Liver (tissue), 8 donors: ENCODE measurements at regions not wholly inside any gene's neighbourhood (a gene's known extent, or its start where the extent isn't known, plus 50 kb on each side); places are given as distances from the start of the nearest gene placed in this dataset.

Experiments
- DNase-seq: peaks from one replicate; pipeline ENCODE4 v3.0.0-alpha.2; 2017; ENCODE audit warnings: low spot score
- H3K27ac ChIP-seq, 2 donors: one replicate each; pipeline ENCODE4 v1.7.0; 2013; ENCODE audit warnings: inconsistent platforms in 2 of 2, low read length in 2 of 2, control low read depth in 1 of 2, low read depth in 1 of 2, mild to moderate bottlenecking in 1 of 2
- H3K27me3 ChIP-seq, 4 donors: one replicate each; pipeline versions ENCODE4 v1.6.1 to v1.7.0; 2013; ENCODE audit warnings: low read length in 3 of 4, inconsistent platforms in 1 of 4, mild to moderate bottlenecking in 1 of 4, moderate library complexity in 1 of 4; ENCODE audit not compliant: control insufficient read depth in 4 of 4, insufficient read depth in 4 of 4
- H3K36me3 ChIP-seq, 4 donors: one replicate each; pipeline versions ENCODE4 v1.6.1 to v1.7.0; 2013; ENCODE audit warnings: low read length in 3 of 4, mild to moderate bottlenecking in 3 of 4, low read depth in 1 of 4, moderate library complexity in 1 of 4; ENCODE audit not compliant: control insufficient read depth in 4 of 4, insufficient read depth in 3 of 4
- H3K4me1 ChIP-seq, 4 donors: one replicate each; pipeline versions ENCODE4 v1.6.1 to v1.7.0; 2013; ENCODE audit warnings: low read length in 3 of 4, mild to moderate bottlenecking in 3 of 4, moderate library complexity in 1 of 4; ENCODE audit not compliant: control insufficient read depth in 4 of 4, insufficient read depth in 4 of 4
- H3K4me3 ChIP-seq, 3 donors: one replicate each; pipeline versions ENCODE4 v1.6.1 to v1.7.0; 2013; ENCODE audit warnings: low read length in 3 of 3, control low read depth in 1 of 3, low read depth in 1 of 3, mild to moderate bottlenecking in 1 of 3
- H3K9ac ChIP-seq, 2 donors: one replicate each; pipeline ENCODE4 v1.7.0; 2013; ENCODE audit warnings: low read length in 2 of 2, mild to moderate bottlenecking in 2 of 2, moderate library complexity in 2 of 2, control low read depth in 1 of 2, low read depth in 1 of 2
- H3K9me3 ChIP-seq, 4 donors: one replicate each; pipeline versions ENCODE4 v1.6.1 to v1.7.0; 2013; ENCODE audit warnings: low read length in 3 of 4; ENCODE audit not compliant: control insufficient read depth in 4 of 4
- ATF3 ChIP-seq: IDR thresholded peaks from 2 replicates; pipeline ENCODE4 v1.6.1; 2016; ENCODE audit warnings: antibody characterized with exemption
- CTCF ChIP-seq: fragments of 150-350 bp; IDR thresholded peaks from 2 replicates; pipeline ENCODE4 v1.5.1; 2017; ENCODE audit warnings: improper control_type of control experiment, low read depth, low read length; ENCODE audit not compliant: missing input control
- EGR1 ChIP-seq, 2 donors: IDR thresholded peaks; 2 replicates each; pipeline ENCODE4 v1.6.1; 2016 to 2018; ENCODE audit warnings: antibody characterized with exemption in 2 of 2, low read depth in 2 of 2
- FOXA1 ChIP-seq: IDR thresholded peaks from 2 replicates; pipeline ENCODE4 v1.6.1; 2016; ENCODE audit warnings: antibody characterized with exemption
- FOXA2 ChIP-seq: IDR thresholded peaks from 2 replicates; pipeline ENCODE4 v1.6.1; 2016; ENCODE audit warnings: antibody characterized with exemption
- HNF4A ChIP-seq, 2 donors: conservative IDR thresholded peaks; 2 replicates each; pipeline ENCODE4 v1.6.1; 2016; ENCODE audit warnings: antibody characterized with exemption in 2 of 2, mild to moderate bottlenecking in 2 of 2
- HNF4G ChIP-seq: IDR thresholded peaks from 2 replicates; pipeline ENCODE4 v1.6.1; 2016; ENCODE audit warnings: antibody characterized with exemption
- JUND ChIP-seq, 2 donors: IDR thresholded peaks; 2 replicates each; pipeline ENCODE4 v1.6.1; 2016; ENCODE audit warnings: antibody characterized with exemption in 2 of 2
- NR2F2 ChIP-seq: IDR thresholded peaks from 2 replicates; pipeline ENCODE4 v1.6.1; 2016; ENCODE audit warnings: antibody characterized with exemption
- RAD21 ChIP-seq, 2 donors: IDR thresholded peaks; 2 replicates each; pipeline ENCODE4 v1.6.1; 2016; ENCODE audit warnings: antibody characterized with exemption in 2 of 2, mild to moderate bottlenecking in 2 of 2
- REST ChIP-seq: IDR thresholded peaks from 2 replicates; pipeline ENCODE4 v1.6.1; 2016; ENCODE audit warnings: antibody characterized with exemption, mild to moderate bottlenecking
- RXRA ChIP-seq, 2 donors: IDR thresholded peaks; 2 replicates each; pipeline ENCODE4 v1.6.1; 2017 to 2018; ENCODE audit warnings: antibody characterized with exemption in 2 of 2, mild to moderate bottlenecking in 1 of 2
- TAF1 ChIP-seq: conservative IDR thresholded peaks from 2 replicates; pipeline ENCODE4 v1.6.1; 2016; ENCODE audit warnings: antibody characterized with exemption, mild to moderate bottlenecking
- YY1 ChIP-seq: IDR thresholded peaks from 2 replicates; pipeline ENCODE4 v1.6.1; 2016; ENCODE audit warnings: antibody characterized with exemption, mild to moderate bottlenecking
- ZBTB33 ChIP-seq: IDR thresholded peaks from 2 replicates; pipeline ENCODE4 v1.6.1; 2016; ENCODE audit warnings: antibody characterized with exemption
- WGBS: extraction: QIAGEN DNeasy Blood & Tissue Kit; methylation state at CpG from one replicate; pipeline ENCODE4 v1.1.7; 2013; 5-methylcytosine and 5-hydroxymethylcytosine counted together
- donor health status: healthy.
- donor health status: healthy.
- donor health status: healthy.
- donor health status: healthy.
- donor health status: healthy.

- Histone ChIP-seq H3K27ac (no peak overlapping the region), H3K4me1 (no peaks in the 10 kb centered on the region), H3K27me3 (no peaks in the 10 kb centered on the region), H3K36me3 (no peaks in the 10 kb centered on the region), H3K9ac (no peak overlapping the region), H3K4me3 (no peak overlapping the region), H3K9me3 (no peaks in the 10 kb centered on the region)
- TF ChIP-seq TAF1 (no peak), FOXA2 (no peak), NR2F2 (no peak), ATF3 (no peak), CTCF (no peak), HNF4G (no peak), EGR1 (IDR thresholded peaks at IDR 0.05; ENCODE audit: low read depth in 2 of 2) (no peak), RXRA (IDR thresholded peaks at IDR 0.05) (no peak)
- no peak for DNase-seq
- 82% methylated on average over 1 of the region's 1 CpG for WGBS
Measured at GRCh38 chr6:119431799-119432198, 82.2 kb upstream of the MAN1A1 start.

- TF ChIP-seq FOXA2 (no peak), YY1 (no peak), HNF4A (conservative IDR thresholded peaks at IDR 0.05) (no peak), RAD21 (IDR thresholded peaks at IDR 0.05) (no peak), EGR1 (IDR thresholded peaks at IDR 0.05; ENCODE audit: low read depth in 2 of 2) (no peak), TAF1 (no peak), RXRA (IDR thresholded peaks at IDR 0.05) (no peak), NR2F2 (no peak), ATF3 (no peak), FOXA1 (no peak)
- Histone ChIP-seq H3K4me1 (no peaks in the 10 kb centered on the region), H3K27me3 (no peaks in the 10 kb centered on the region), H3K27ac (no peak overlapping the region), H3K4me3 (no peak overlapping the region), H3K9me3 (no peaks in the 10 kb centered on the region), H3K9ac (no peak overlapping the region), H3K36me3 (no peaks in the 10 kb centered on the region)
- 43% methylated on average over 1 of the region's 1 CpG for WGBS
- DNase-seq = no peak
Measured at GRCh38 chr6:119430805-119431204, 81.2 kb upstream of the MAN1A1 start.

GRCh38 chr6:119428633-119429032 lies 79.1 kb upstream of the MAN1A1 start:
- H3K36me3 ChIP-seq = no peaks in the 10 kb centered on the region
- no peaks in the 10 kb centered on the region for H3K4me1 ChIP-seq
- no peak overlapping the region for H3K4me3 ChIP-seq
- H3K27me3 ChIP-seq = no peaks in the 10 kb centered on the region
- no peak overlapping the region for H3K9ac ChIP-seq
- no peaks in the 10 kb centered on the region for H3K9me3 ChIP-seq
- H3K27ac ChIP-seq = no peak overlapping the region
- no peak for DNase-seq
- no peak for TF ChIP-seq HNF4A (conservative IDR thresholded peaks at IDR 0.05)

- Histone ChIP-seq H3K27me3 (no peaks in the 10 kb centered on the region), H3K9ac (no peak overlapping the region), H3K36me3 (no peaks in the 10 kb centered on the region), H3K4me1 (no peaks in the 10 kb centered on the region), H3K27ac (no peak overlapping the region), H3K9me3 (peaks cover 0 to 5% (median 0%) of the 10 kb centered on the region in 4 donors), H3K4me3 (no peak overlapping the region)
- TF ChIP-seq FOXA1 = no peak
- no peak for TF ChIP-seq ATF3
- TF ChIP-seq FOXA2 = no peak
- no peak for TF ChIP-seq RXRA (IDR thresholded peaks at IDR 0.05)
- no peak for TF ChIP-seq ZBTB33
- TF ChIP-seq NR2F2 = no peak
- no peak for TF ChIP-seq TAF1
- no peak for TF ChIP-seq JUND (IDR thresholded peaks at IDR 0.05)
- TF ChIP-seq RAD21 (IDR thresholded peaks at IDR 0.05) = no peak
- TF ChIP-seq REST = no peak
- no peak for TF ChIP-seq HNF4A (conservative IDR thresholded peaks at IDR 0.05)
- TF ChIP-seq YY1 = no peak
- WGBS = 95% methylated on average over 3 of the region's 3 CpGs
- DNase-seq = no peak
Measured at GRCh38 chr6:119426619-119427018, 77.1 kb upstream of the MAN1A1 start.
